PC-9 (cell line): ENCODE measurements at regions not wholly inside any gene's neighbourhood (a gene's known extent, or its start where the extent isn't known, plus 50 kb on each side); places are given as distances from the start of the nearest gene placed in this dataset.
"Not testable (repeated sequence)": the region's sequence is repeated elsewhere in the genome, so short reads cannot be mapped to it uniquely, and the experiment has no call there.

Experiments
- EZH2 ChIP-seq: fragments of 200-600 bp; sonication (generic); IDR thresholded peaks from 2 replicates; pipeline ENCODE4 v1.8.0; 2017; ENCODE audit warnings: antibody characterized with exemption, low read depth
- TF ChIP-seq, protein P1 (sequence below): fragments of 200-600 bp; sonication (generic); conservative IDR thresholded peaks from 2 replicates; pipeline ENCODE4 v1.6.1; 2017; ENCODE audit warnings: mixed run types, antibody characterized with exemption, mild to moderate bottlenecking, moderate library complexity

DNA sequence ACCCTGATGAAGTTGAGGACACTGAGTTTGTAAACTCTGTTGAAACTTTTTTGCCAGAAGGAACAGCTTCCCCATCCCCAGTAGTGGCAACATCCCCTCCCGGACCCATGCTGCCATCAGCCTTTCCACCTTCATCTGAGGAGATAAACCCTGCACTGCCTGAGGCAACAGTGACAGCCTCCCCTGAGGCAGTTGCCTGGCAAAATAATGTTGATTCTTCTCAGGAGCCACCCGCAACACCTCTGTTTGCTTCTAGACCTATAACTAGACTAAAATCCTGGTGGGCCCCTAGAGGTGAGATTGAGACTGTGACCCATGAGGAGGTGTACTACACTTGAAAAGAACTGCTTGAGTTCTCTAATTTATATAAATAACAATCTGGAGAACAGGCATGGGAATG lies 597.6 kb upstream of the NR3C2 start:
- TF ChIP-seq, protein P1, sequence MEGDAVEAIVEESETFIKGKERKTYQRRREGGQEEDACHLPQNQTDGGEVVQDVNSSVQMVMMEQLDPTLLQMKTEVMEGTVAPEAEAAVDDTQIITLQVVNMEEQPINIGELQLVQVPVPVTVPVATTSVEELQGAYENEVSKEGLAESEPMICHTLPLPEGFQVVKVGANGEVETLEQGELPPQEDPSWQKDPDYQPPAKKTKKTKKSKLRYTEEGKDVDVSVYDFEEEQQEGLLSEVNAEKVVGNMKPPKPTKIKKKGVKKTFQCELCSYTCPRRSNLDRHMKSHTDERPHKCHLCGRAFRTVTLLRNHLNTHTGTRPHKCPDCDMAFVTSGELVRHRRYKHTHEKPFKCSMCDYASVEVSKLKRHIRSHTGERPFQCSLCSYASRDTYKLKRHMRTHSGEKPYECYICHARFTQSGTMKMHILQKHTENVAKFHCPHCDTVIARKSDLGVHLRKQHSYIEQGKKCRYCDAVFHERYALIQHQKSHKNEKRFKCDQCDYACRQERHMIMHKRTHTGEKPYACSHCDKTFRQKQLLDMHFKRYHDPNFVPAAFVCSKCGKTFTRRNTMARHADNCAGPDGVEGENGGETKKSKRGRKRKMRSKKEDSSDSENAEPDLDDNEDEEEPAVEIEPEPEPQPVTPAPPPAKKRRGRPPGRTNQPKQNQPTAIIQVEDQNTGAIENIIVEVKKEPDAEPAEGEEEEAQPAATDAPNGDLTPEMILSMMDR: not testable (repeated sequence)
- TF ChIP-seq EZH2: not testable (repeated sequence)
